ENCODE measurements at regions not wholly inside any gene's neighbourhood (a gene's known extent, or its start where the extent isn't known, plus 50 kb on each side); places are given as distances from the start of the nearest gene placed in this dataset.

- TF ChIP-seq PATZ1 (CRISPR knock-in tag; IDR thresholded peaks at IDR 0.05; ENCODE audit: borderline replicate concordance), result no peak
- TF ChIP-seq TCF4 (CRISPR knock-in tag; IDR thresholded peaks at IDR 0.05; ENCODE audit: borderline replicate concordance), result no peak
- no peak for TF ChIP-seq ARNTL (CRISPR knock-in tag; IDR thresholded peaks at IDR 0.05; ENCODE audit: borderline replicate concordance, low read depth)
Measured at GRCh38 chr12:19038209-19038608, 91.3 kb upstream of the PLEKHA5 start.
